ENCODE measurements at regions not wholly inside any gene's neighbourhood (a gene's known extent, or its start where the extent isn't known, plus 50 kb on each side); places are given as distances from the start of the nearest gene placed in this dataset.
"Not testable (repeated sequence)": the region's sequence is repeated elsewhere in the genome, so short reads cannot be mapped to it uniquely, and the experiment has no call there.

DNA sequence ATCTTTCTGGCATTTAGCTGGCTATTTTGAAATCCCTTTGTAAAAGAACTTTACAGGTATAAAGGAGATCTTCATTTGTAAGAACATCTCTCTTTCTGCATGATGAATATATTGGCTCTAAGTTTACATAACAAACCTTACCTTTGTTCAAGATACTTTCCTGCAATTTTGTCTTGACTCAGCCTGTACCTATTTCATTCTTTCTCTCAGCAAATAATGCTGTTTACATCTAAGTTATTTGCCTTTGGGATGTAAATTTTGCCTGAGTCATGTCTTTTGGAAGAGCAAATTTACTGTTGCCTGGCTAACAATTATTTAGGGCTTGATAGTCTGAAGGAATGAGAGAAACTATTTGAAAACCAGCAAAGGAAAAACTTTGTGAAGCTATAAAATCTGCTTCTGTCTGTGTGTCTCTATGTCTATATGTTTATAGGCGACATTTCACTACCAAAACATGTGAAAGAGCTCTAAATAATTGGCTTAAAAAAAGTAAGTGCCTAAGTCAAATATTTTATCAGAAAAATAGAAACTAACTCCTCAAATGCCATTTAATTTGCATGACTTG is 214.3 kb upstream of the TGIF2LX start:
- not testable (repeated sequence) for H3K4me1 ChIP-seq (ENCODE audit: insufficient read depth); H3K4me3 ChIP-seq; H3K4me2 ChIP-seq; H3K9me3 ChIP-seq (ENCODE audit: low read depth); H3K36me3 ChIP-seq (replicated peaks; ENCODE audit: insufficient read depth, low read depth); H2AFZ ChIP-seq; H3K27me3 ChIP-seq; H3K79me2 ChIP-seq; DNase-seq (ENCODE audit: low spot score); H4K20me1 ChIP-seq (ENCODE audit: insufficient read depth, poor library complexity, severe bottlenecking); H3K9me2 ChIP-seq (replicated peaks; ENCODE audit: insufficient read depth); H3K27ac ChIP-seq
- 33% methylated on average over 1 of the region's 1 CpG for whole genome bisulfite sequencing (ENCODE audit: low lambda C conversion rate, missing lambda C conversion rate)

DNA sequence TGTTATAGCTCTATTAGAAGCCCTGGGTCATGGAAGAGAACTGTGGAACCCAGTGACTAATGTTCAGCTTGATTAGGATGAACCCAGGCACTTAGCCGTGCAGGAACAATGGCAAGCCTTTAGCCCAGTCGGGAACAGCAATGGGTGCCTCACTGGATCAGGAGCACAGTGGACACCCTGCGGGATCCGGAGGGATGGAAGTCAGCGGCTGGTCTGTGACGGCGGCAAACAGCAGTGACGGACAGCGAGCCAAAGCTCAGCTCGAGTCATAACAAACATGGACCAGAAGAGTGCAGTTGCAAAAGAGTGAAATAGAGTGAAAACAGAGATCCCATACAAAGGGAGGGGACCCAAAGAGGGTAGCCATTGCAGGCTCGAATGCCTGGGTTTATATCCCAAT is 187.3 kb upstream of the TGIF2LX start:
- H3K27ac ChIP-seq; H3K4me1 ChIP-seq (ENCODE audit: insufficient read depth); DNase-seq (ENCODE audit: low spot score); H2AFZ ChIP-seq; H4K20me1 ChIP-seq (ENCODE audit: insufficient read depth, poor library complexity, severe bottlenecking); H3K36me3 ChIP-seq (replicated peaks; ENCODE audit: insufficient read depth, low read depth); H3K79me2 ChIP-seq; H3K27me3 ChIP-seq; H3K4me2 ChIP-seq; H3K4me3 ChIP-seq; H3K9me2 ChIP-seq (replicated peaks; ENCODE audit: insufficient read depth); H3K9me3 ChIP-seq (ENCODE audit: low read depth): not testable (repeated sequence)
- WGBS (ENCODE audit: low lambda C conversion rate, missing lambda C conversion rate), result 92% methylated on average over 11 of the region's 11 CpGs

GRCh38 chrX:89756466-89756865 is 165.2 kb upstream of the TGIF2LX start:
- not testable (repeated sequence) for H3K4me3 ChIP-seq; H3K79me2 ChIP-seq; H4K20me1 ChIP-seq (ENCODE audit: insufficient read depth, poor library complexity, severe bottlenecking); H3K27me3 ChIP-seq; H3K27ac ChIP-seq; H3K36me3 ChIP-seq (replicated peaks; ENCODE audit: insufficient read depth, low read depth); H2AFZ ChIP-seq; H3K4me1 ChIP-seq (ENCODE audit: insufficient read depth); H3K4me2 ChIP-seq; H3K9me2 ChIP-seq (replicated peaks; ENCODE audit: insufficient read depth); DNase-seq (ENCODE audit: low spot score); H3K9me3 ChIP-seq (ENCODE audit: low read depth)
- 79% methylated on average over 4 of the region's 4 CpGs for WGBS (ENCODE audit: low lambda C conversion rate, missing lambda C conversion rate)

- H2AFZ ChIP-seq; H3K27me3 ChIP-seq; H3K79me2 ChIP-seq; H3K4me3 ChIP-seq; H3K9me2 ChIP-seq (replicated peaks; ENCODE audit: insufficient read depth); H3K36me3 ChIP-seq (replicated peaks; ENCODE audit: insufficient read depth, low read depth); H3K4me2 ChIP-seq; H3K27ac ChIP-seq; H3K9me3 ChIP-seq (ENCODE audit: low read depth); H4K20me1 ChIP-seq (ENCODE audit: insufficient read depth, poor library complexity, severe bottlenecking); H3K4me1 ChIP-seq (ENCODE audit: insufficient read depth): not testable (repeated sequence)
- peak; percentile 16 for DNase-seq (ENCODE audit: low spot score)
- 8% methylated on average over 1 of the region's 1 CpG for WGBS (ENCODE audit: low lambda C conversion rate, missing lambda C conversion rate)
- peak; percentile 55 for TF ChIP-seq CTCF (IDR thresholded peaks at IDR 0.05; ENCODE audit: poor library complexity)
These were observed 163.9 kb upstream of the TGIF2LX start for GRCh38 chrX:89757767-89758166.

GRCh38 chrX:89759076-89759685 is 162.5 kb upstream of the TGIF2LX start:
- not testable (repeated sequence) for H3K9me2 ChIP-seq (replicated peaks; ENCODE audit: insufficient read depth); H4K20me1 ChIP-seq (ENCODE audit: insufficient read depth, poor library complexity, severe bottlenecking); H3K4me1 ChIP-seq (ENCODE audit: insufficient read depth); H3K4me3 ChIP-seq; H3K27me3 ChIP-seq; H3K4me2 ChIP-seq; H3K36me3 ChIP-seq (replicated peaks; ENCODE audit: insufficient read depth, low read depth); H3K9me3 ChIP-seq (ENCODE audit: low read depth); H3K27ac ChIP-seq; DNase-seq (ENCODE audit: low spot score); H3K79me2 ChIP-seq; H2AFZ ChIP-seq
- WGBS (ENCODE audit: low lambda C conversion rate, missing lambda C conversion rate), result 89% methylated on average over 5 of the region's 5 CpGs

- not testable (repeated sequence) for H3K27me3 ChIP-seq; H3K4me1 ChIP-seq (ENCODE audit: insufficient read depth)
- 85% methylated on average over 3 of the region's 3 CpGs for WGBS (ENCODE audit: low lambda C conversion rate, missing lambda C conversion rate)
These were observed 150.1 kb upstream of the TGIF2LX start for GRCh38 chrX:89771639-89772038.

DNA sequence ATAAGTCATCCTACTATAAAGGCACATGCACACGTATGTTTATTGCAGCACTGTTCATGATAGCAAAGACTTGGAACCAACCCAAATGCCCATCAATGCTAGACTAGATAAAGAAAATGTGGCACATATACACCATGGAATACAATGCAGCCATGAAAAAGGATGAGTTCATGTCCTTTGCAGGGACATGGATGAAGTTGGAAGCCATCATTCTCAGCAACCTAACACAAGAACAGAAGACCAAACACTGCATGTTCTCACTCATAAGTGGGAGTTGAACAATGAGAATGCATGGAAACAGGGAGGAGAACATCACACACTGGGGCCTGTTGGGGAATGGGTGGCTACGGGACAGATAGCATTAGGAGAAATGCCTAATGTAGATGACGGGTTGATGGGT is 110.3 kb upstream of the TGIF2LX start:
- WGBS (ENCODE audit: low lambda C conversion rate, missing lambda C conversion rate), result 98% methylated on average over 3 of the region's 3 CpGs
- not testable (repeated sequence) for H3K27ac ChIP-seq; DNase-seq (ENCODE audit: low spot score); H3K4me3 ChIP-seq; H3K9me3 ChIP-seq (ENCODE audit: low read depth); H3K36me3 ChIP-seq (replicated peaks; ENCODE audit: insufficient read depth, low read depth); H3K9me2 ChIP-seq (replicated peaks; ENCODE audit: insufficient read depth); H3K79me2 ChIP-seq; H4K20me1 ChIP-seq (ENCODE audit: insufficient read depth, poor library complexity, severe bottlenecking); H3K4me2 ChIP-seq; H2AFZ ChIP-seq; H3K27me3 ChIP-seq; H3K4me1 ChIP-seq (ENCODE audit: insufficient read depth)

More at GRCh38 chrX:89771639-89772038, 150.1 kb upstream of the TGIF2LX start:
- not testable (repeated sequence) for H3K9me3 ChIP-seq (ENCODE audit: low read depth); DNase-seq (ENCODE audit: low spot score); H3K79me2 ChIP-seq; H3K36me3 ChIP-seq (replicated peaks; ENCODE audit: insufficient read depth, low read depth); H3K27ac ChIP-seq; H3K4me2 ChIP-seq; H2AFZ ChIP-seq; H4K20me1 ChIP-seq (ENCODE audit: insufficient read depth, poor library complexity, severe bottlenecking); H3K9me2 ChIP-seq (replicated peaks; ENCODE audit: insufficient read depth); H3K4me3 ChIP-seq

DNA sequence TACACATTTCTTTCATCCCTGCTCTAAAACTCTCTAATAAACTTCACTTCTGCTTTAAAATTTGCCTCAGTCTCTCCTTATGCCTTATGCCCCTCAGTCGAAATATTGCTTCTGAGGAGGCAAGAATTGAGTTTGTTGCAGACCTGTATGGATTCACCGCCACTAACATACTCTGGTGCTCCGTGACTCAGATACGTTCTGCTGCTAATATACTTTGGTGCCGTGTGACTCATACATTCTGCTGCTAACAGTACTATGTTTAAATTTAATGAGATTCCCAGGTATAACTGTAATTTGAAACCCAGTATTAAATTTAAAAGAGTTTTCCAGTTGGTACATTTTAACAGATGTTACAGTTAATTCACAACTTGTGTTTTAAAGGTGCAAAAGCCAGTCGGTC is 82.0 kb upstream of the TGIF2LX start:
- H2AFZ ChIP-seq; H3K4me1 ChIP-seq (ENCODE audit: insufficient read depth): not testable (repeated sequence)
- WGBS (ENCODE audit: low lambda C conversion rate, missing lambda C conversion rate), result 88% methylated on average over 6 of the region's 6 CpGs

More for the DNA sequence above, 82.0 kb upstream of the TGIF2LX start:
- not testable (repeated sequence) for H3K27ac ChIP-seq; H4K20me1 ChIP-seq (ENCODE audit: insufficient read depth, poor library complexity, severe bottlenecking); H3K9me3 ChIP-seq (ENCODE audit: low read depth); DNase-seq (ENCODE audit: low spot score); H3K27me3 ChIP-seq; H3K36me3 ChIP-seq (replicated peaks; ENCODE audit: insufficient read depth, low read depth); H3K4me3 ChIP-seq; H3K4me2 ChIP-seq; H3K9me2 ChIP-seq (replicated peaks; ENCODE audit: insufficient read depth); H3K79me2 ChIP-seq

All from hepatocyte (in vitro differentiated cells).